ENCODE measurements at regions not wholly inside any gene's neighbourhood (a gene's known extent, or its start where the extent isn't known, plus 50 kb on each side); places are given as distances from the start of the nearest gene placed in this dataset.
"Not testable (repeated sequence)": the region's sequence is repeated elsewhere in the genome, so short reads cannot be mapped to it uniquely, and the experiment has no call there.

- no peak overlapping the region for H3K9ac ChIP-seq
- H3K4me1 ChIP-seq (ENCODE audit: control insufficient read depth in 1 of 2, insufficient read depth in 2 of 2, low read depth in 1 of 2, low read length in 1 of 2): peaks cover 0 to 30% of the 10 kb centered on the region in 2 experiments; a peak in 1 of 4 replicates
- 89% methylated on average over 6 of the region's 6 CpGs for WGBS (ENCODE audit: low lambda C conversion rate)
- POLR2A ChIA-PET: interaction anchor here (0.7 kb wide), 1 partner anchor 70 kb away, joined by 3 read pairs; no protein-coding TSS in a partner anchor
- H3K36me3 ChIP-seq (replicated peaks in 1 of 2; ENCODE audit: control insufficient read depth in 1 of 2, insufficient read depth in 2 of 2, low read length in 1 of 2): no peaks in the 10 kb centered on the region
- no peaks in the 10 kb centered on the region for H3K27me3 ChIP-seq (ENCODE audit: insufficient read depth)
- no peak for DNase-seq
- no peak overlapping the region for H3K4me2 ChIP-seq
- H2AFZ ChIP-seq (ENCODE audit: low read depth): no peak overlapping the region
- no peak overlapping the region for H3K4me3 ChIP-seq (ENCODE audit: low read depth in 2 of 2, low read length in 1 of 2)
- H3K9me2 ChIP-seq: no peaks in the 10 kb centered on the region
- H3K9me3 ChIP-seq: no peaks in the 10 kb centered on the region
- no peak overlapping the region for H3K27ac ChIP-seq (ENCODE audit: low read depth in 2 of 2, low read length in 1 of 2)
- no peaks in the 10 kb centered on the region for H4K20me1 ChIP-seq (ENCODE audit: insufficient read depth)
- CTCF ChIA-PET: interaction anchor here (1.1 to 1.3 kb wide), 3 partner anchors 10 to 79 kb away, joined by 3 to 4 read pairs (median 3); no protein-coding TSS in a partner anchor
- H3K79me2 ChIP-seq (ENCODE audit: insufficient read depth): no peaks in the 10 kb centered on the region
- TF ChIP-seq IRF3 (IDR thresholded peaks at IDR 0.05; ENCODE audit: low read depth, low read length) (no peak), SMC3 (IDR thresholded peaks at IDR 0.05; ENCODE audit: low read depth, low read length) (no peak), CHD2 (IDR thresholded peaks at IDR 0.05; ENCODE audit: low read length, partially characterized antibody) (no peak), POLR2AphosphoS5 (IDR thresholded peaks at IDR 0.05; ENCODE audit: low read depth, low read length) (no peak), TAF1 (IDR thresholded peaks at IDR 0.05; ENCODE audit: borderline replicate concordance, low read depth, low read length) (no peak)
- TF ChIP-seq, protein P1, sequence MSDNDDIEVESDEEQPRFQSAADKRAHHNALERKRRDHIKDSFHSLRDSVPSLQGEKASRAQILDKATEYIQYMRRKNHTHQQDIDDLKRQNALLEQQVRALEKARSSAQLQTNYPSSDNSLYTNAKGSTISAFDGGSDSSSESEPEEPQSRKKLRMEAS (IDR thresholded peaks at IDR 0.05; ENCODE audit: low read depth): no peak
- no peaks in the 10 kb centered on the region for H3F3A ChIP-seq (replicated peaks; ENCODE audit: insufficient read depth)
Observed at GRCh38 chr16:85532147-85532546, 81.0 kb upstream of the GSE1 start.

DNA sequence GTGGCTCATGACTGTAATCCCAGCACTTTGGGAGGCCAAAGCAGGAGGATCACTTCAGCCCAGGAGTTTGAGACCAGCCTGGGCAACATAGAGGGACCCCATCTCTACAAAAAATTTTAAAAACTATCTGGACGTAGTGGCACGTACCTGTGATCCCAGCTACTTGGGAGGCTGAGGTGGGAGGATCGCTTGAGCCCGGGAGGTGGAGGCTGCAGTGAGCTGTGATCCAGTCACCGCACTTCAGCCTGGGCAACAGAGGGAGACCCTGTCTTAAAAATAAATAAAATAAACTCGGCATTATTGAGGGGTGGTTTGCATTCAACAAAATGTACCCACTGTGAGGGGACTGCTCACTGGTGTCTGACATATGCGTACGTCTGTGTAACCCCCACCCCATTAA, 79.5 kb upstream of the GSE1 start:
- WGBS (ENCODE audit: low lambda C conversion rate): 96% methylated on average over 8 of the region's 8 CpGs
- DNase-seq; H3K9ac ChIP-seq; H4K20me1 ChIP-seq (ENCODE audit: insufficient read depth); H3K79me2 ChIP-seq (ENCODE audit: insufficient read depth); H3F3A ChIP-seq (replicated peaks; ENCODE audit: insufficient read depth); CTCF ChIA-PET; H3K36me3 ChIP-seq (replicated peaks in 1 of 2; ENCODE audit: control insufficient read depth in 1 of 2, insufficient read depth in 2 of 2, low read length in 1 of 2); H3K27me3 ChIP-seq (ENCODE audit: insufficient read depth); H2AFZ ChIP-seq (ENCODE audit: low read depth); H3K4me2 ChIP-seq; H3K27ac ChIP-seq (ENCODE audit: low read depth in 2 of 2, low read length in 1 of 2); POLR2A ChIA-PET; H3K9me3 ChIP-seq; H3K9me2 ChIP-seq; H3K4me3 ChIP-seq (ENCODE audit: low read depth in 2 of 2, low read length in 1 of 2): not testable (repeated sequence)
- H3K4me1 ChIP-seq (ENCODE audit: control insufficient read depth in 1 of 2, insufficient read depth in 2 of 2, low read depth in 1 of 2, low read length in 1 of 2): peaks cover 0 to 43% of the 10 kb centered on the region in 2 experiments; a peak in 1 of 4 replicates

GRCh38 chr16:85534536-85535351, 78.4 kb upstream of the GSE1 start:
- Histone ChIP-seq H3F3A (replicated peaks; ENCODE audit: insufficient read depth) (no peaks in the 10 kb centered on the region), H3K4me3 (ENCODE audit: low read depth in 2 of 2, low read length in 1 of 2) (no peak overlapping the region), H3K9ac (no peak overlapping the region), H3K9me2 (no peaks in the 10 kb centered on the region), H3K36me3 (replicated peaks in 1 of 2; ENCODE audit: control insufficient read depth in 1 of 2, insufficient read depth in 2 of 2, low read length in 1 of 2) (no peaks in the 10 kb centered on the region), H3K4me2 (no peak overlapping the region), H3K27me3 (ENCODE audit: insufficient read depth) (no peaks in the 10 kb centered on the region), H4K20me1 (ENCODE audit: insufficient read depth) (no peaks in the 10 kb centered on the region), H2AFZ (ENCODE audit: low read depth) (no peak overlapping the region), H3K79me2 (ENCODE audit: insufficient read depth) (no peaks in the 10 kb centered on the region), H3K4me1 (ENCODE audit: control insufficient read depth in 1 of 2, insufficient read depth in 2 of 2, low read depth in 1 of 2, low read length in 1 of 2) (peaks cover 0 to 40% of the 10 kb centered on the region in 2 experiments; a peak in 1 of 4 replicates), H3K27ac (ENCODE audit: low read depth in 2 of 2, low read length in 1 of 2) (no peak overlapping the region), H3K9me3 (no peaks in the 10 kb centered on the region)
- ChIA-PET CTCF (interaction anchor here (0.6 to 6.3 kb wide), 4 partner anchors 7 to 924 kb away, joined by 3 to 48 read pairs (median 23); no protein-coding TSS in a partner anchor), POLR2A (interaction anchor here (1.2 kb wide), 1 partner anchor 8 kb away, joined by 3 read pairs; no protein-coding TSS in a partner anchor)
- DNase-seq: no peak
- 94% methylated on average over 27 of the region's 34 CpGs for WGBS (ENCODE audit: low lambda C conversion rate)
- TF ChIP-seq GABPA (IDR thresholded peaks at IDR 0.05; ENCODE audit: low read depth) (no peak), EZH2phosphoT487 (IDR thresholded peaks at IDR 0.05; ENCODE audit: borderline replicate concordance, low read depth) (no peak), USF2 (IDR thresholded peaks at IDR 0.05; ENCODE audit: borderline replicate concordance, low read depth, low read length) (no peak), JUND (IDR thresholded peaks at IDR 0.05) (no peak), MXI1 (IDR thresholded peaks at IDR 0.05; ENCODE audit: low read depth, low read length) (no peak), IRF3 (IDR thresholded peaks at IDR 0.05; ENCODE audit: low read depth, low read length) (no peak)
- TF ChIP-seq, protein P1 (IDR thresholded peaks at IDR 0.05; ENCODE audit: low read depth): no peak
